GM20000 (cell line): ENCODE measurements at regions not wholly inside any gene's neighbourhood (a gene's known extent, or its start where the extent isn't known, plus 50 kb on each side); places are given as distances from the start of the nearest gene placed in this dataset.

Experiments used
- DNase-seq: peaks from one replicate; pipeline ENCODE4 v3.0.0; 2012; ENCODE audit warnings: low spot score
- CTCF ChIP-seq: IDR thresholded peaks from 2 replicates; pipeline ENCODE4 v1.5.1; 2012; ENCODE audit warnings: mild to moderate bottlenecking, control low read depth; ENCODE audit errors: extremely low read depth, missing control alignments

- DNase-seq, result no peak
- no peak for TF ChIP-seq CTCF
These were observed 195.5 kb downstream of the ANAPC1 start for GRCh38 chr2:111688482-111688881.

DNA sequence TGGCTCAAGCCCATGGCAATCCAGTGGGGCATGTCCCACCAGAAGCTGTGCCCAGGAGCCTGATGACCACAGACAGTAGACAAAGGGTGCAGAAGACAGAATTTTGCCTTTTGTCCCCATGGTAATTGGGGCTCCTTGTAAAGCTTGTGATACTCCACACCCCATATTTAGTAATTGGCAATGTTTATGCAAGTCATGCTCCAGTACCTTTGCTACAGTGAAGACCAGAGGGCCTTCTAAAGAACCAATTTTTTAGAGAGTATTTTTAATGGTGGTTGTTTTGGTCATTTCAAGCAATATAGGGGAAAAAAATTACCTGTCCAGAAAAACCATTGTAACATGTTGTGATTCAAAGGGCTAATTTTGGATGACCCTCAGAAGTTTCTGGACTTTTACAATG, 194.8 kb downstream of the ANAPC1 start:
- no peak for DNase-seq
- TF ChIP-seq CTCF, result no peak

- no peak for TF ChIP-seq CTCF
- no peak for DNase-seq
These were observed 194.1 kb downstream of the ANAPC1 start for GRCh38 chr2:111689941-111690340.

- no peak for TF ChIP-seq CTCF
- no peak for DNase-seq
These were observed 192.7 kb downstream of the ANAPC1 start for GRCh38 chr2:111691164-111691875.

DNA sequence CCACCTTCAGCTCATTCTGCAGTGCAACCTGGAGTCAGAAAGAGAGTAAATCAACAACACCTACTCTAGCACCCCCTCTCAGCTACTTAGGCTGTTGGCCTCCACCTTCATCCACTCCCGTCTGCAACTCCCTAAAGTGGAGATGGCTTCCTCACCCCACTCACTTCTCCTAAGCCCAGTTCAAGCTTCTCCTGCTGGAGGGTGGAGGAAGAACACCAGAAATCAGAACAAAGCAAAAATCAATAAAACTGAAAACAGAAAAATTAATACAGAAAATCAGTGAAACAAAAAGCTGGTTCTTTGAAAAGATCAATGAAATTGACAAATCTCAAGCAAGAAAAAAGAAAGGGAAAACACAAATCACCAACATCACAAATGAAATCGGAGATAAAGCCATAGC, 191.7 kb downstream of the ANAPC1 start:
- TF ChIP-seq CTCF, result no peak
- no peak for DNase-seq

DNA sequence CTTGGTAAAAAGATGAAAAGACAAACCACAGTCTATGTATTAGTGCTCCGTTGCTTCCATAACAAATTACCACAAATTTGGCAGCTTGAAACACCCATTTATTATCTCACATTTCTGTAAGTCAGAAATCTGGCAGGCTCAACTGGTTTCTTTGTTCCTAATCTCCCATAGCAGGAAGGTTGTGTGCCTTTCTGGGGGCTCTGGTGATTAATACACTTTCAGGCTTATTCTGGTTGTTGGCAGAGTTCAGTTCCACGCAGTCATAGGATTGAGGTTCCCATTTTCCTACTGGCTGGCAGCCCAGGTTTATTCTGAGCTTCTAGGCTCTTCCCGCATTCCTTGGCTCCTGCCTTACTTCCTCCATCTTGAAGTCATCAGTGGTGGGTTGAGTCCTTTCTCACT, 189.3 kb downstream of the ANAPC1 start:
- TF ChIP-seq CTCF, result no peak
- no peak for DNase-seq

- no peak for DNase-seq
- no peak for TF ChIP-seq CTCF
These were observed 188.5 kb downstream of the ANAPC1 start for GRCh38 chr2:111695441-111696007.
